ENCODE measurements at regions not wholly inside any gene's neighbourhood (a gene's known extent, or its start where the extent isn't known, plus 50 kb on each side); places are given as distances from the start of the nearest gene placed in this dataset.

- TF ChIP-seq, protein P1, sequence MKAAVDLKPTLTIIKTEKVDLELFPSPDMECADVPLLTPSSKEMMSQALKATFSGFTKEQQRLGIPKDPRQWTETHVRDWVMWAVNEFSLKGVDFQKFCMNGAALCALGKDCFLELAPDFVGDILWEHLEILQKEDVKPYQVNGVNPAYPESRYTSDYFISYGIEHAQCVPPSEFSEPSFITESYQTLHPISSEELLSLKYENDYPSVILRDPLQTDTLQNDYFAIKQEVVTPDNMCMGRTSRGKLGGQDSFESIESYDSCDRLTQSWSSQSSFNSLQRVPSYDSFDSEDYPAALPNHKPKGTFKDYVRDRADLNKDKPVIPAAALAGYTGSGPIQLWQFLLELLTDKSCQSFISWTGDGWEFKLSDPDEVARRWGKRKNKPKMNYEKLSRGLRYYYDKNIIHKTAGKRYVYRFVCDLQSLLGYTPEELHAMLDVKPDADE (IDR thresholded peaks at IDR 0.05) = no peak
- TF ChIP-seq ZNF331 (CRISPR knock-in tag; IDR thresholded peaks at IDR 0.05; ENCODE audit: low read depth) = no peak
- TF ChIP-seq, protein P2, sequence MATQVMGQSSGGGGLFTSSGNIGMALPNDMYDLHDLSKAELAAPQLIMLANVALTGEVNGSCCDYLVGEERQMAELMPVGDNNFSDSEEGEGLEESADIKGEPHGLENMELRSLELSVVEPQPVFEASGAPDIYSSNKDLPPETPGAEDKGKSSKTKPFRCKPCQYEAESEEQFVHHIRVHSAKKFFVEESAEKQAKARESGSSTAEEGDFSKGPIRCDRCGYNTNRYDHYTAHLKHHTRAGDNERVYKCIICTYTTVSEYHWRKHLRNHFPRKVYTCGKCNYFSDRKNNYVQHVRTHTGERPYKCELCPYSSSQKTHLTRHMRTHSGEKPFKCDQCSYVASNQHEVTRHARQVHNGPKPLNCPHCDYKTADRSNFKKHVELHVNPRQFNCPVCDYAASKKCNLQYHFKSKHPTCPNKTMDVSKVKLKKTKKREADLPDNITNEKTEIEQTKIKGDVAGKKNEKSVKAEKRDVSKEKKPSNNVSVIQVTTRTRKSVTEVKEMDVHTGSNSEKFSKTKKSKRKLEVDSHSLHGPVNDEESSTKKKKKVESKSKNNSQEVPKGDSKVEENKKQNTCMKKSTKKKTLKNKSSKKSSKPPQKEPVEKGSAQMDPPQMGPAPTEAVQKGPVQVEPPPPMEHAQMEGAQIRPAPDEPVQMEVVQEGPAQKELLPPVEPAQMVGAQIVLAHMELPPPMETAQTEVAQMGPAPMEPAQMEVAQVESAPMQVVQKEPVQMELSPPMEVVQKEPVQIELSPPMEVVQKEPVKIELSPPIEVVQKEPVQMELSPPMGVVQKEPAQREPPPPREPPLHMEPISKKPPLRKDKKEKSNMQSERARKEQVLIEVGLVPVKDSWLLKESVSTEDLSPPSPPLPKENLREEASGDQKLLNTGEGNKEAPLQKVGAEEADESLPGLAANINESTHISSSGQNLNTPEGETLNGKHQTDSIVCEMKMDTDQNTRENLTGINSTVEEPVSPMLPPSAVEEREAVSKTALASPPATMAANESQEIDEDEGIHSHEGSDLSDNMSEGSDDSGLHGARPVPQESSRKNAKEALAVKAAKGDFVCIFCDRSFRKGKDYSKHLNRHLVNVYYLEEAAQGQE (IDR thresholded peaks at IDR 0.05; ENCODE audit: unreplicated experiment) = no peak
These were observed 60.4 kb upstream of the RSPO3 start (continued) for GRCh38 chr6:127058027-127058426.

DNA sequence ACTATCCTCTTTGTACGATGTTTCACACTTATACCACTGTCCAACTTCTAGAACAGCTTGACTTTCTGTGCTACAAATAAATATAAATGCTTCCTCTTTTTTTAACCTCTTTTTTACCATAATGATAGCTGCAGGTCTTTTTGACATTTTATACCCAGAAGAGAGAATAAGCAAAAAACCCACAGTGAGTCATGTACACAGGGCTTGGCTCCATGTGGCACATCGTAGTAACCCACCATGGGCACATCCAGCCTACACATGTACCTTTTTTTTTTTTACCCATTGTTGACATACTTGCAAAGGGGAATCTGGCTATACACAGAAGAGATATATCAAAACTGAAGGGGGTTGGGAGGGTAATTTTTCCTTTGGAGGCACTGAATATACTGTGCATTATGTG, 59.5 kb upstream of the RSPO3 start:
- no peak overlapping the region for H3K4me3 Mint-ChIP-seq
- H3F3A ChIP-seq (replicated peaks; ENCODE audit: low read depth) = no peaks in the 10 kb centered on the region
- no peak for TF ChIP-seq JUNB (IDR thresholded peaks at IDR 0.05; ENCODE audit: unreplicated experiment)
- TF ChIP-seq, protein P3, sequence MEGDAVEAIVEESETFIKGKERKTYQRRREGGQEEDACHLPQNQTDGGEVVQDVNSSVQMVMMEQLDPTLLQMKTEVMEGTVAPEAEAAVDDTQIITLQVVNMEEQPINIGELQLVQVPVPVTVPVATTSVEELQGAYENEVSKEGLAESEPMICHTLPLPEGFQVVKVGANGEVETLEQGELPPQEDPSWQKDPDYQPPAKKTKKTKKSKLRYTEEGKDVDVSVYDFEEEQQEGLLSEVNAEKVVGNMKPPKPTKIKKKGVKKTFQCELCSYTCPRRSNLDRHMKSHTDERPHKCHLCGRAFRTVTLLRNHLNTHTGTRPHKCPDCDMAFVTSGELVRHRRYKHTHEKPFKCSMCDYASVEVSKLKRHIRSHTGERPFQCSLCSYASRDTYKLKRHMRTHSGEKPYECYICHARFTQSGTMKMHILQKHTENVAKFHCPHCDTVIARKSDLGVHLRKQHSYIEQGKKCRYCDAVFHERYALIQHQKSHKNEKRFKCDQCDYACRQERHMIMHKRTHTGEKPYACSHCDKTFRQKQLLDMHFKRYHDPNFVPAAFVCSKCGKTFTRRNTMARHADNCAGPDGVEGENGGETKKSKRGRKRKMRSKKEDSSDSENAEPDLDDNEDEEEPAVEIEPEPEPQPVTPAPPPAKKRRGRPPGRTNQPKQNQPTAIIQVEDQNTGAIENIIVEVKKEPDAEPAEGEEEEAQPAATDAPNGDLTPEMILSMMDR (conservative IDR thresholded peaks at IDR 0.05; ENCODE audit: low read depth in 2 of 2) = no peak
- no peak for TF ChIP-seq NANOG (IDR thresholded peaks at IDR 0.05; ENCODE audit: borderline replicate concordance)
- TF ChIP-seq, protein P1 (IDR thresholded peaks at IDR 0.05) = no peak
- TF ChIP-seq CREB1 (CRISPR knock-in tag; IDR thresholded peaks at IDR 0.05; ENCODE audit: low read depth) = no peak
- no peak for TF ChIP-seq ZNF462 (CRISPR knock-in tag; IDR thresholded peaks at IDR 0.05)
- TF ChIP-seq ZNF331 (CRISPR knock-in tag; IDR thresholded peaks at IDR 0.05; ENCODE audit: low read depth) = no peak
- no peak for TF ChIP-seq EZH2phosphoT487 (IDR thresholded peaks at IDR 0.05; ENCODE audit: unreplicated experiment)

More for the DNA sequence above, 59.5 kb upstream of the RSPO3 start:
- Histone ChIP-seq H3K27ac (ENCODE audit: low read depth) (no peak overlapping the region), H3K4me3 (no peak overlapping the region), H3K4me2 (no peak overlapping the region), H3K4me1 (ENCODE audit: insufficient read depth) (no peaks in the 10 kb centered on the region), H3K36me3 (ENCODE audit: insufficient read depth) (no peaks in the 10 kb centered on the region), H3K79me2 (replicated peaks; ENCODE audit: insufficient read depth) (no peaks in the 10 kb centered on the region), H2AFZ (no peak overlapping the region), H4K20me1 (replicated peaks; ENCODE audit: insufficient read depth) (no peaks in the 10 kb centered on the region), H3K9me2 (ENCODE audit: insufficient read depth) (no peaks in the 10 kb centered on the region; the same call in 1 of the 2 replicates), H3K27me3 (ENCODE audit: insufficient read depth) (no peaks in the 10 kb centered on the region)
- Mint-ChIP-seq H3K9me3 (peaks cover 3% of the 10 kb centered on the region; the same call in 1 of the 3 replicates), H3K27me3 (ENCODE audit: insufficient read depth, low read depth, poor library complexity) (no peaks in the 10 kb centered on the region), H3K36me3 (ENCODE audit: low read depth) (0 out of 3 replicates have a peak, but pooled peaks cover 4% of the 10 kb centered on the region), H3K4me1 (no peaks in the 10 kb centered on the region), H3K27ac (no peak overlapping the region)
- ATAC-seq = no peak
- DNase-seq (ENCODE audit: low spot score) = no peak
